Bronchial epithelial cell (primary cell): ENCODE measurements at regions not wholly inside any gene's neighbourhood (a gene's known extent, or its start where the extent isn't known, plus 50 kb on each side); places are given as distances from the start of the nearest gene placed in this dataset.

Source experiments
- DNase-seq: peaks from one replicate; pipeline ENCODE4 v3.0.0-alpha.2; 2010; ENCODE audit warnings: low read depth
- FAIRE-seq: peaks from 2 replicates; lab custom pipeline; 2011; peaks lifted over from hg19 to GRCh38; lab: Jason Lieb, UNC
- H3K27me3 ChIP-seq: 2 replicates; pipeline ENCODE4 v1.5.1; 2011; ENCODE audit warnings: low read length; ENCODE audit not compliant: control insufficient read depth, insufficient read depth
- H3K36me3 ChIP-seq: 2 replicates; pipeline ENCODE4 v1.5.1; 2011; ENCODE audit warnings: low read length; ENCODE audit not compliant: control insufficient read depth, insufficient read depth
- H3K4me3 ChIP-seq: 2 replicates; pipeline ENCODE4 v1.5.1; 2011; ENCODE audit warnings: mild to moderate bottlenecking, low read depth, low read length, control low read depth
- CTCF ChIP-seq: IDR thresholded peaks from 2 replicates; pipeline ENCODE4 v1.5.1; 2011; ENCODE audit warnings: mild to moderate bottlenecking, moderate library complexity, low read length, control low read depth, inconsistent platforms; ENCODE audit not compliant: insufficient read depth, severe bottlenecking

- Histone ChIP-seq H3K36me3 (no peaks in the 10 kb centered on the region), H3K4me3 (no peak overlapping the region), H3K27me3 (peaks cover 3% of the 10 kb centered on the region)
- FAIRE-seq (no peak), DNase-seq (no peak)
- TF ChIP-seq CTCF, result no peak
These were observed 240.2 kb downstream of the SH3BP4 start for GRCh38 chr2:235191978-235192377.

- DNase-seq (no peak), FAIRE-seq (peak; percentile 43)
- peaks cover 3% of the 10 kb centered on the region for H3K27me3 ChIP-seq
- no peak for TF ChIP-seq CTCF
- H3K36me3 ChIP-seq, result no peaks in the 10 kb centered on the region
- H3K4me3 ChIP-seq, result no peak overlapping the region
These were observed 242.5 kb downstream of the SH3BP4 start for GRCh38 chr2:235194351-235194750.

- TF ChIP-seq CTCF, result no peak
- Histone ChIP-seq H3K36me3 (no peaks in the 10 kb centered on the region), H3K4me3 (no peak overlapping the region), H3K27me3 (peaks cover 3% of the 10 kb centered on the region)
- DNase-seq (no peak), FAIRE-seq (no peak)
These were observed 243.0 kb downstream of the SH3BP4 start for GRCh38 chr2:235194836-235195235.

- H3K36me3 ChIP-seq, result no peaks in the 10 kb centered on the region
- DNase-seq, result no peak
- FAIRE-seq, result no peak
- H3K27me3 ChIP-seq, result no peaks in the 10 kb centered on the region
- TF ChIP-seq CTCF, result no peak
- no peak overlapping the region for H3K4me3 ChIP-seq
These were observed 244.1 kb downstream of the SH3BP4 start for GRCh38 chr2:235195921-235196320.

- H3K4me3 ChIP-seq, result no peak overlapping the region
- H3K27me3 ChIP-seq, result no peaks in the 10 kb centered on the region
- DNase-seq (no peak), FAIRE-seq (no peak)
- TF ChIP-seq CTCF, result no peak
- H3K36me3 ChIP-seq, result no peaks in the 10 kb centered on the region
These were observed 247.3 kb downstream of the SH3BP4 start for GRCh38 chr2:235199128-235199527.

- FAIRE-seq (no peak), DNase-seq (no peak)
- H3K27me3 ChIP-seq, result no peaks in the 10 kb centered on the region
- H3K36me3 ChIP-seq, result no peaks in the 10 kb centered on the region
- no peak for TF ChIP-seq CTCF
- H3K4me3 ChIP-seq, result no peak overlapping the region
These were observed 248.4 kb downstream of the SH3BP4 start for GRCh38 chr2:235200216-235200615.
